ENCODE measurements at regions not wholly inside any gene's neighbourhood (a gene's known extent, or its start where the extent isn't known, plus 50 kb on each side); places are given as distances from the start of the nearest gene placed in this dataset.

DNA sequence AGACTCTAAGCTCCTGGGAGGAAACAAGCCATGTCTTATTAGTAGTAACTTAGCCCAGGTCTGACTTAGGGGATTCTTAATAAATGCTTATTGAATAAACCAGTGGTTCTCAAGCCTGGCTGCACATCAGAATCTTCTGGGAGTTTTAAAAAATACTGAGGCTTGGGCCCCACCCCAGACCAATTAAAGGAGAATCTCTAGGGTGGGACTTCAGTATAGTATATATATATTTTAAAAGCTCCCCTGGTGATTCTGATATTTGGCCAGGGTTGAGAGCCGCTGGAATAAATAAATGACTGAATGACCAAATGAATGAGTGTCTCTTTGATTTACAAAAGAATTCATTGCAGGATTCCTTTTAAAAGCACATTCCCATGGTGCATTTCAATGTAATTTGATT lies 151.5 kb upstream of the GSC start:
- no peaks in the 10 kb centered on the region for H3K27me3 ChIP-seq
- WGBS, 5 donors: 78 to 90% (median 85%) methylated on average over 1 of the region's 1 CpG
- no peak overlapping the region for H3K27ac ChIP-seq
- no peak overlapping the region for H3K4me3 ChIP-seq
- no peaks in the 10 kb centered on the region for H3K9me3 ChIP-seq
- H3K36me3 ChIP-seq: no peaks in the 10 kb centered on the region
- no peak for DNase-seq
- peaks cover 0 to 3% (median 0%) of the 10 kb centered on the region in 4 donors for H3K4me1 ChIP-seq
- no peak for TF ChIP-seq POLR2AphosphoS5 (IDR thresholded peaks at IDR 0.05)
- intact Hi-C loops (cut with DNase I; ENCODE audit: low total_unique reads): no loop called here

GRCh38 chr14:94919896-94920295 lies 150.0 kb upstream of the GSC start:
- H3K36me3 ChIP-seq: no peaks in the 10 kb centered on the region
- intact Hi-C loops (cut with DNase I; ENCODE audit: low total_unique reads): no loop called here
- peaks cover 0 to 3% (median 0%) of the 10 kb centered on the region in 4 donors for H3K4me1 ChIP-seq
- no peak overlapping the region for H3K27ac ChIP-seq
- DNase-seq: no peak
- H3K9me3 ChIP-seq: no peaks in the 10 kb centered on the region
- H3K27me3 ChIP-seq: no peaks in the 10 kb centered on the region
- no peak for TF ChIP-seq POLR2AphosphoS5 (IDR thresholded peaks at IDR 0.05)
- no peak for TF ChIP-seq EP300 (IDR thresholded peaks at IDR 0.05)
- TF ChIP-seq POLR2A (IDR thresholded peaks at IDR 0.05): no peak
- no peak for TF ChIP-seq CTCF (IDR thresholded peaks at IDR 0.05)
- WGBS, 5 donors: 87 to 90% (median 89%) methylated on average over 9 of the region's 9 CpGs
- H3K4me3 ChIP-seq: no peak overlapping the region

- Histone ChIP-seq H3K4me3 (no peak overlapping the region), H3K27ac (no peak overlapping the region), H3K36me3 (no peaks in the 10 kb centered on the region), H3K9me3 (no peaks in the 10 kb centered on the region), H3K4me1 (peaks cover 0 to 3% (median 0%) of the 10 kb centered on the region in 4 donors), H3K27me3 (no peaks in the 10 kb centered on the region)
- WGBS, 5 donors: 81 to 86% (median 84%) methylated on average over 7 to 8 of the region's 8 CpGs
- intact Hi-C loops (cut with DNase I; ENCODE audit: low total_unique reads): no loop called here
- DNase-seq: no peak
- no peak for TF ChIP-seq EP300 (IDR thresholded peaks at IDR 0.05)
- TF ChIP-seq CTCF (IDR thresholded peaks at IDR 0.05): no peak
- TF ChIP-seq POLR2A (IDR thresholded peaks at IDR 0.05): no peak
- no peak for TF ChIP-seq POLR2AphosphoS5 (IDR thresholded peaks at IDR 0.05)
Measured at GRCh38 chr14:94918896-94919295, 149.0 kb upstream of the GSC start.

DNA sequence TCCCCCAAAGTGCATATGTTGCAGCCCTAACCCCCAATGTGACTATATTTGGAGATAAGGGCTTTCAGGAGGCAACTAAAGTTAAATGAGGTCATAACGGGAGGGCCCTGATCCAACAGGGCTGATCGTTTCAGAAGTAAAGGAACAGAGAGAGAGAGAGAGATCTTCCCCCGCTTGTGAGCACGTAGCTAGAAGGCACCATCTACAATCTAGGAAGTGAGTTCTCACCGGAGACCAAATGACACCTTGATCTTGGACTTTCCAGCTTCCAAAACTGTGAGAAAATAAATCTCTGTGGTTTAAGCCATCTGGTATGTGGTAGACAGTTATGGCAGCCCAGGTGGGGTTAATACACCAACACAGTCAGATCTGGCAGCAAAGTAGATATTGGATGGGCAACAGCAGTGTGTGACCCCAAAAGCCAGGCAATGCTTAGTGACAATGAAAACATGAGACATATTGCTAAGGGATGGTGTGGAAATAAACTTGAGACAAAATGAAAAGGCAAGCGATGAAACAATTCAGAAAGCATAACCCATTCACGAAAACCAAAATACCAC lies 147.2 kb upstream of the GSC start:
- H3K9me3 ChIP-seq: no peaks in the 10 kb centered on the region

More for the DNA sequence above, 147.2 kb upstream of the GSC start:
- intact Hi-C loops (cut with DNase I; ENCODE audit: low total_unique reads): no loop called here
- H3K4me1 ChIP-seq: peaks cover 0 to under 1% (median 0%) of the 10 kb centered on the region in 4 donors
- no peak overlapping the region for H3K27ac ChIP-seq
- TF ChIP-seq POLR2A (IDR thresholded peaks at IDR 0.05) (no peak), EP300 (IDR thresholded peaks at IDR 0.05) (no peak), POLR2AphosphoS5 (IDR thresholded peaks at IDR 0.05) (no peak), CTCF (IDR thresholded peaks at IDR 0.05) (no peak)
- H3K4me3 ChIP-seq: no peak overlapping the region
- no peaks in the 10 kb centered on the region for H3K36me3 ChIP-seq
- DNase-seq: no peak
- 78 to 90% (median 87%) methylated on average over 7 of the region's 7 CpGs for WGBS, 5 donors
- no peaks in the 10 kb centered on the region for H3K27me3 ChIP-seq
